TTC549 (cell line): ENCODE measurements at regions not wholly inside any gene's neighbourhood (a gene's known extent, or its start where the extent isn't known, plus 50 kb on each side); places are given as distances from the start of the nearest gene placed in this dataset.

Experiments used
- FAIRE-seq: peaks from 2 replicates; lab custom pipeline; 2012; peaks lifted over from hg19 to GRCh38; lab: Jason Lieb, UNC

DNA sequence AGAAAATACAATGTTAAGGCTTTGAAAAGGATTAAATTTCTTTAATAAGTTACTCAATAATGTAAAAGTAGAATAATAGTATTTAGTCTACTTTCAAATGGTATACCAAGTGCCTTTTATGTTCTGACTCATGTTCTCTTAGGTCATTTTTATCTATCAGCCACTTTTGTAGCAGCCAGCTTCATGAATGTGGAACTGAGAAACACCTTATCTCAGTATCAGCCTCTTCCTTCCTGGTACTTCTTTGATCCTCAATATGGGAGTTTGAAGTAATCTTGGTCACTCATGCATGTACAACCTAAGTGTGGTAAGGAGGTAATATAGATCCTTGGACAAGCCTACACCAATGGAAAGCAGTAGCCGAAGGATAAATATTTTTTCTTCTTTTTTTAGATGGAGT lies 180.4 kb upstream of the NRXN1 start:
- no peak for FAIRE-seq

DNA sequence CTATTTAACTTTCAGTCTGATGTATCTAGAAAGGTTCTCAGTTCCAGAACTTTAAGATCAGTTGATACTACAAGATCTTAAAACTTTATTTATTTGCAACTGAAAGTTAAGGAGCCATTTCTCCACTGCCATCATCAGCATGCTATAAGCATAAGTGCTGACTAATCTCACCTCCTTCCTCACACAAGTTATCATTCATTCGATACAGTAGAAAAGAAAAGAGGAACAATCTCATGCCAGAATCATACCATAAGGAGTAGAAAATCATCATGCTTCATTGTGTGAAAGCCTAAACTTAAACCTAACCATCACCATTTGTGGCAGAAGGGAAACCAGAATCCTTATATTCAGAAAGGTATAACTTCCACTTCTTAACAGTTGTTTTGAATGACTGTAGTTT lies 176.6 kb upstream of the NRXN1 start:
- FAIRE-seq: no peak

DNA sequence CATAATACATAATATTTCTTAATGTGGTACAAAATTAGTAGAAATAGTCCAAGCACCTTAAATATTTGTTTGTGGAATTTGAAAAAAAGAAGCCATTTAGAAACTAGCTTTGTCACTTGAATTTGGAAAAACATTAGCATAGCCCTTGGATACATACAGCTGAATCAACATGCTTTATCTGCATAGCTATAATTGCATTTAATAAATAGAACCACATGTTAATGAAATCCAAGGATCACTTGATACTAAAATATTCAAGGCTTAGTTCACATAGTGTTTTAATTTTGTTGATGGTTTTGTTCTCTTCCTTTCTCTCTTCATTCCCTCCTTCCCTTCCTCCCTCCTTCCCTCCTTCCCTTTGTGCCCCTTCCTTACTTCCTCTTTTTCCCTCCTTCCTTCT lies 169.4 kb upstream of the NRXN1 start:
- no peak for FAIRE-seq

DNA sequence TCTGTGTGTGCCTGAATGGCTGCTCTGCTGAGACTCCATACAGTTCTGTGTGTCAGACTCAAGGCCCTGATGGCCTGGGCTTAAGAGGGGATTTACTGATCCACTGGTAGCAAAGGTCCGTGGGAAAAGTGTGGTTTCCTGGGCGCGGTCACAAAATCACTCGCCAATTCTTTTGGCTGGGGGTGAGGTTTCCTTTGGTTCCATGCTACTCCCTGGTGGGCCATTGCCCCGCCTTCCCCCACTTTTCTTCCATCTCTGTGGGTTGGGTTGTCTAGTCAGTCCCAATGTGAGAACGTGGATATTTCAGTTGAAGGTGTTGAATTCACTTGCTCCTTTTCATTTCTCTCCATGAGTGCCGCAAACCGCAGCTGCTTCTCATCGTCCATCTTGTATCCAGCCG lies 162.7 kb upstream of the NRXN1 start:
- no peak for FAIRE-seq

DNA sequence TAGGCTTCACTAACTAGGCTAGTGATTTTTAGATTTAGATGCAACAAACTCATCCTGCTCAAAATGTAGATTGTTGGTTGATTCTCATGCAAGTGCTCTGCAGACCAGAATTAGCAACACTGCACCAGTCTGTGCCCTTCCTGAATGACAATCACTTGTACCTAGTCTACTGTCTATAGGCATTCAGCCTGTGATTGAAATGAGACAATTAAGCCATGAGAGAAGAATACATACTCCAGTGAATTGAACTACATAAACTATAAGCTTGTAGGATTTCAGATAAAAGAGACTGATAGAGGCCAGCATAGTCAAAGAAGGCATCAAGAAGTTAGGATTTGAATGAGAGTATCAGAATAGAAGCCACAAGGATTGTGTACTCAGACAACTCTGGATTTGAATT lies 138.3 kb upstream of the NRXN1 start:
- FAIRE-seq: no peak

DNA sequence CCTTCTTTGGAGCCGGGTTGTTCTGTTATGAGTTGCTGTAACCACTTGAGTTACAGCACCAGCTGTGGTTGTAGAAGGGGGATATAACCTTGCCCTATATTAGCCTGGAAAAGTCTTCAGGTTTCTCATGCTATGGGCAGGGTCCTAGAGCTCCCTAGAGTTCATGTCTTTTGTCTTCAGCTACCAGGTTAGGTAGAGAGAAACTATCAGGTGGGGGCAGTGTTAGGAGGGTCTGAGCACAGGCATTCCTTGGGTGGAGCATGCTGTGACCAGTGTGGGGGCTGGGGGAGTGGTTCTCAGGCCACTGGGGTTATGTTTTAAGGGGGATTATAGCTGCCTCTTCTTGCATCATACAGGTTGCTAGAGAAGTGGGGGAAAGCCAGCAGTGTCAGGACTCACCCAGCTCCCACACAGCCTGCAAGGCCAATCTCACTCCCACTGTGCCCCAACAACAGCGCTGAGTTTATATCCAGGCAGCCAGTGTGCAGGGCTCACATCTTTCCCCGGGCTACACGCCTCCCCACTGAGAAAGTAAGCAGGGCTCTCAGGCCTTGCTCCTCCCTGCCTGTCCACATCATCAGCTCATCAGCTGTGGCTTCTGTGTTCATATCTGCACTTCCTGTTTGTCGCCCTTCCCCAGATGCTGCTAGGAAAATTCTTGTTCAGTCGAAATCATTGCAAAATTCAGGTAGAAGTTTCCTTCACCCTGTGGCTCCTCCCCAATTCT lies 133.8 kb upstream of the NRXN1 start:
- FAIRE-seq: no peak

DNA sequence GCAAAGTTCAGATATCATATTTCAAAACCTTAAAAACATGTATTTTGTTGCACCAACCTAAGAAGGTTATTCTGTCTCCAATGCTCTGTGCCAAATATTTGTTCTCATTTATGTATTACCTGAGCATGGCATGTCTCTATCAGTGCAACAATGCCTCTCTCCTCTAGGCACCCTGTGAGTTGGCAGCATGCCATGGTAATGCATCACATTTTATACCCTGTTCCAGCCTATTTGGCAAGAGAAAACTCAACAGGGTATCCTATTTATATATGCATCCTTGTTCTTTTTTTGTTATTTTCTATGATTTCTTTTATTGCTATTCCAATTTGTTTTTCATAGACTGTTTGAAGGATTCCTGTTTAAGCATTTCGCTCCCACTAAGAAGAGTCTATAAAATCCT lies 126.3 kb upstream of the NRXN1 start:
- FAIRE-seq: no peak

DNA sequence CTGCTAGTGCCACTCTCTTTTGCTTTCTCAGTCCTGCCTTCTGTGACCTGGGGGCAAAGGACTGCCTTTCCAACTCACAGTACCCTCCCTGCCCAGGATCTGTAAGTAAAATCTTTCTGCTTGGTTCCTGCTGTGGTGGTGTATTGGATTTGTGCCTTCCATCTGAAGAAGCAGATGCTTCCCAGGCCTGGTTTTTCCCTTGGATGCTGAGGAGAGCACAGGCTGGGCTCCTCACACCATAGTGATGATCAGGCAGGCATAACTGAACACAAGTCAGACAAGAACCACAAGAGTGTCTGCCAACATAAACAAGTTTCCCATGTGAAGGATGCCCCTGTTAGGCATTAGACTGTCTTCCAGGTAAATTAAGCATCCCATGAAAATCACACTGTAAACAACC lies 121.3 kb upstream of the NRXN1 start:
- no peak for FAIRE-seq

DNA sequence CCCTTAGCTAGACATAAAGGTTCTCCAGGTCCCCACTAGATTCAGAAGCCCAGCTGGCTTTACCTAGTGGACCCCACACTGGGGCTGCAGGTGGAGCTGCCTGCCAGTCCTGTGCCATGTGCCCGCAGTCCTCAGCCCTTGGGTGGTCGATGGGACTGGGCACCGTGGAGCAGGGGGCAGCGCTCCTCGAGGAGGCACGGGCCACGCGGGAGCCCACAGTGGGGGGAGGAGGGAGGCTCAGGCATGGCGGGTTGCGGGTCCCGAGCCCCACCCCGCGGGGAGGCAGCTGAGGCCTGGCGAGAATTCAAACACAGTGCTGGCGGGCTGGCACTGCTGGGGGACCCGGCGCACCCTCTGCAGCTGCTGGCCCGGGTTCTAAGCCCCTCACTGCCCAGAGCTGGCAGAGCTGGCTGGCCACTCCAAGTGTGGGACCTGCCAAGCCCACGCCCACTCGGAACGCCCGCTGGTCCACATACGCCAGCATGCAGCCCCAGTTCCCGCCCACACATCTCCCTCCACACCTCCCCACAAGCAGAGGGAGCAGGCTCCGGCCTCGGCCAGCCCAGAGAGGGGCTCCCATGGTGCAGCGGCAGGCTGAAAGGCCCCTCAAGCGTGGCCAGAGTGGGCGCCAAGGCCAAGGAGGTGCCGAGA lies 119.7 kb upstream of the NRXN1 start:
- no peak for FAIRE-seq

DNA sequence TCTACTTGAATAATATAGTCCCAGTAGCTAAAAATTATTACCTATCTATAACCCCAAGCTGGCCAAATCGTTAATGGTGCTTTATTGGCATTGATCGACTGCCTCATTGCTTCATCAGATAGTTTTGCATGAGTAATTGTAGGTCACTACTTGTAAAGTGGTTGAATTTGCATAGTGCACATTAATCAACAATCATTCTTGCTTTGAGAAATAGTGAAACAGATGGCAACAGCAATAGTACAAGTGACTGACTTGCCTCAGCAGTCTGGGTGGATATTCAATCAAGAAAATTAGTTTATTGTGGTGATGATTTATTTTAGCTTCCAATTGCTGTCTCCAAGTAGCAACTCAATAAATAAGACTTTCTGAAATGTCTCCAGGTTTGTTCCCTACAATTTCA lies 117.8 kb upstream of the NRXN1 start:
- no peak for FAIRE-seq

DNA sequence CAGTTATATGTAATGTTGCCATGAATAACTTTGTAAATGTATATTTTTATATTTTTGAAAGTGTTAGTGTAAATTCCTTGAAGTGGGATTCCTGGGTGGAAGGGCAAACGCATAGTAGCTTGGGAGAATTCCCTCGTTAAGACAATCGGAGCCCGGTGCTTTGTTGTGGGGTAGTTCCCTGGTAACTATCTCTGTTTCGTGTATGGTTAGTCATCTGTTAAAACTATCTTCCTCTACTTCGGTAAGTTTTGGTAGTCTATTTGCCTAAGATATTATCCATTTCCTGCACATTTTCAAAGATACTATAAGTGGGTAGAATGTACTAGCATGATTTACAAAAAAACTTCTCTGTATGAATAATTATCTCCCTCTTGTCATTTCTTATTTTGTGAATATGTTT lies 113.8 kb upstream of the NRXN1 start:
- FAIRE-seq: no peak

DNA sequence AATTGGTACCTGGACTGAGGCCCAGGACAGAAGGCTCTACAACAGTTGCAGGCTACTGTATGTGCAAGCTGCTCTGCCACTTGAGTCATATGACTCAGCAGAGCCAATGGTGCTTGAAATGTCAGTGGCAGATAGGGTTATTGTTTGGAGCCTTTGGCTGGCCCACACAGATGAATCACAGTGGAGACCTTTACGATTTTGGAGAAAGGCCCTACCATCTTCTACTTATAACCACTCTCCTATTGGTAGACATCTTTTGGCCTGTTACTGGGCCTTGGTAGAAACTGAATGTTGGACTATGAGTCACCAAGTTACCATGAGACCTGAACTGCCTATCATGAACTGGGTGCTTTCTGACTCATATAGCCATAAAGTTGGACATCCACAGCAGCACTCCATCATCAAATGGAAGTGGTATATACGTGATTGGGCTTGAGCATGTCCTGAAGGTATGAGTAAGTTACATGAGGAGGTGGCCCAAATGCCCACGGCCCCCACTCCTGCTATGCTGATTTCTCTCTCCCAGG lies 88.9 kb upstream of the NRXN1 start:
- FAIRE-seq: no peak

DNA sequence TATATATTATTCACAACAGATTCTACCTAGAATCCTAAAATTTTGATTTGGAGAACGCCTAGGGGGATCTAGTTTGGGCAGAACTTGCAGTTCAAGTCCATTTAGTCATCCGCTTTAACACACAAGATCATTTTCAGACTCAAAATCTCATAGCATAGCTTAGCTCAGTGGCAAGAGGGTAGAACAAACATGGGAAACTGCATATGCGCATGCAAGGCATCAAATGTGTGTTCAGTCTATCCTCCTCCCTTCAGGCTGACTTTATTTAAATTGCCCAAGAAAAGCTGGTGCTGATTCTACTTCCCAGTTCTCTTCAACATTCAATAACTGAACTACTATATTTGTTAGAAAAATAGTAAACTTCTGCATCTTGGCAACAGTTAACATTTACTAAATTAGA lies 79.6 kb upstream of the NRXN1 start:
- no peak for FAIRE-seq

DNA sequence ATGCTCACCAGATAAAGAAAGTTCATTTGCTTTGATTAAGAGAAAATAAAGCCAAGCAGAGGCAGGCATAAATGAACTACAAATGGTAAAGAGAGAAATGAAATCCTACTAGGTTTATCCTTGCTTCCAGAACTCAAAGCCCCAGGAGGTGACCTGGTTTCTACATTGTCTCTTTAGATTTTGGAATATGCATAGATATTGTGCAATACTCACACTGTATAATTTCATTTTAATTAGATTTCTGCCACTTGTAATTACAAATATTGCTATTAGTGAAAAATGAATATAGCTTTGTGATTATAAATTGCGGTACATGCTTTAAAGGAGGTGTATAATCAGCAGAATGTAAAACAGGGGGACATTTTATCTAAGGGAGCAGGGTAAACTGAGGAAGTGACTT lies 76.9 kb upstream of the NRXN1 start:
- no peak for FAIRE-seq

DNA sequence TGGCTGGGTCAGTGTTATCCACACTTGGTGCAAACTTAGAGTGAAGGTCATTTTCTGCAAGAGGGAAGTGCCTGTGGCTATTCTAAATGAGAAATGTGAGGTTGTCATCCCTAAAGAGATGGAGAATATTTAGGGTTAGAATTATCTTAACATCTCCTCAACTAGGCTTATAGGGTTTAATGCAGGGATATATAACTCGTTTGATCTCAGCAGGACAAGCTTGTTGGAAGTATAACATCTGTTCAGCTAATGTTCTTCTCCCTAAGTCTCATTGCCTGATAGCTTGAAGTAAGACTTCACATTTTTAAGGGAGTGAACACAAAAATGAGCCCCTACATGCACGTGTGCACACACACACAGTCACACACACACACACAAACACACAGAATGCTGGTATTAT lies 75.9 kb upstream of the NRXN1 start:
- FAIRE-seq: no peak

DNA sequence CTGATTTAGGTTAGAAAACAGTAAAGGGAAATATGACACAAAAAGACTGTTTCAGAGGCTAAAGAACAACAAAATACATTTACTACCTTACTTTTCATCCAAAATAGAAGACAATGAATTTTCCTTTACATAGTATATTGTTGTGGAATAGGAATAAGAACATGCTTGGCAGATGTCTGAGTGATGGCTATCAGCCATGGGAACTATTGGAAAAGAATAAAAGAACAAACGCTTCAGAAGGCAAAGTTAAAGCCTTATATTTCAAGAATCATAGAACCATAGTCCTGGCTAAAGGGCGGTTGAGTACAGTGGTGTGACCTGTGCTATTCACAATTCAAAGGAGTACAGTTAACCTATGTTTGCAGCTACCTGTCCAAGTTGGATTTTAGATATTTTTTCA lies 73.9 kb upstream of the NRXN1 start:
- no peak for FAIRE-seq

DNA sequence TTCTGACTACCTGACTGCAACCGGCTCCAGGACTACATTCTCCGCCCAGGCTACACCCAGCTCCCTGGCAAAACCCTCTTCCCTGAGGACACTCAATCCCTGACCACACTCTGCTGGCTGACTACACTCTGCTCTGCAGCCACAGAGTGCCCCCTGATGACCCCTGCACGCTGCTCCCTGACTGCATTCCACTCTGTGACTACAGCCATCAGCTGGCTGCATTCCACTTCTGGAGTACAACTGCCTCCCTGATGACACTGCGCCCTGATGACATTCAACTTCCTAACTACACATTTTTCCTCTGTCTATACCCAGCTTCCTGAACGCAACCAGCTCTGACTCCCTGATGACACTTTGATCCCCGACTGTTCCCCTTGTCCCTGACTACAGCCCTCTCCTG lies 71.3 kb upstream of the NRXN1 start:
- no peak for FAIRE-seq

DNA sequence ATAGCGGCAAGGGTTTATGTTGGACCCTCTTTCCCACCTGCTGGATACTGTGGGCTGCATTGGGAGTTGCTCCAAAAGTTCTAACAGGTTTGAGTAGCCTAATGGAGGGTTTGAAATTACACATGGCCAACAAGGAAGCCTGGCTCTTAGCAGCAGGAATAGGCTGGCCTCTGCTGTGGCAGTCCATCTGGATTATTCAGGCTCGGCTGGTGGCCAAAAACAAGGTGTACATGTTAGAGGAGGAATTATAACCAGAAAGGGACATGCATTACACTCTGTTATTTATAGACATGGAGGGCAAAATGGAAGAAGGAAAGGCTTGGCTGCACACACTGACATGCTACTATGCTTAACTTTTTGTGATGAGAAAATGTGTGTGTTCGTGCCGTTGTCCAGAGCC lies 61.1 kb upstream of the NRXN1 start:
- no peak for FAIRE-seq

DNA sequence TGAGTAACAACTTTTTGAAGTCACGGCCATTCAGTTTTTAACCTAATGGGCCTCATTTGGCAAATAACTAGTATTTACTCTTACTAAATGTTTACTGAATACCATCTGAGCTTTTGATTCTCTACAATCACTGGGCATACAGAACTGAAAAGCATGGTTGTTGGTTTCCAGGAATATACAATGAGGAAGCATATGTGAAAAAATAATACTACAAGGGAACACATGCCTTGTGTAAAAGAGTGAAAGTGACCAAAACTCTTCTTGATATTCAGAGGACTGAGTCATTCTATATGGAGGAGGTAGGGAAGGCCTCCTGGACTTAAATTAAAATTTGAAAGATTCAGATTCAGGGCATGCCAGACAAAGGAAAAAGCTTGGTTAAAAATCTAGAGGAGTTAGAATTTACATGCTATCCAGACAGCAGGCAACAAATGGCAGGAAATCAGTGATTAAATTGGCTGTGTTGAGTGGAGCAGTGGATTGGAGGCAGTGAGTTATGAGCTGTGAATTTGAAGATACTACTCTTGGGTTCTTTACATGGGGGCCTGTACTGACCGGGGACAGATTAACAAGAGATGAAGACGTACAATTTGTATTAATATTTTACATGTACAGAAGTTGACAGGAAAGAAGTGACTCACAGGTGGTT lies 53.6 kb upstream of the NRXN1 start:
- no peak for FAIRE-seq

DNA sequence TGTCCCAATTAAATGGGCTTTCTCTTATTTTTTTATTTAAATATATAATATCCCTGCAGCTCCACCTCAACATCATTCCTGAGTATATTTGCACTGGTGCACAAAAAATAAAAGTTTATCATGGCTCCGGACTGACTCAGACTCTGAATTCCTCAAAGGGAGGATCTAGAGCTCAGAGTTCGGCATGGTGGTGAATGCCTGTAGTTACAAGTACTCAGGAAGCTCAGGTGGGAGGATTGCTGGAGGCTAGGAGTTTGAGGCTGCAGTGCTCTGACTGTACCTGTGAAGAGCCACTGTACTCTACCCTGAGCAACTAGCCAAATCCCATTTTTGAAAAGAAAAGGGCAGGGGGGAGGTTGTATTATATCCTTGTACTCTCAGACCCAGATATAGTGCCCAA lies 52.8 kb upstream of the NRXN1 start:
- no peak for FAIRE-seq
